OCI-LY7 (cell line): ENCODE measurements at regions not wholly inside any gene's neighbourhood (a gene's known extent, or its start where the extent isn't known, plus 50 kb on each side); places are given as distances from the start of the nearest gene placed in this dataset.

ENCODE experiments used
- BruUV-seq: library from RNA; stranded (reverse); fragments of 400-500 nt; replicated peaks from 2 replicates; lab custom pipeline; 2021; lab: Mats Ljungman, UMichigan
- CTCF ChIA-PET: fragments of 300-600 bp; sonication (Branson Sonifier 250); formaldehyde crosslinking; loops from one replicate; lab custom pipeline; 2022; ENCODE audit warnings: antibody characterized with exemption; ENCODE audit not compliant: unreplicated experiment; lab: Charles Lee
- POLR2A ChIA-PET: fragments of 300-600 bp; sonication (Branson Sonifier 250); formaldehyde crosslinking; loops from one replicate; lab custom pipeline; 2022; ENCODE audit warnings: antibody characterized with exemption; lab: Charles Lee
- DNase-seq: peaks from one replicate; pipeline ENCODE4 v3.0.0-alpha.2; 2015; ENCODE audit warnings: low spot score
- H2AFZ ChIP-seq: fragments of 200-600 bp; sonication (generic), shearing (Covaris generic); 2 replicates; pipeline ENCODE4 v1.6.1; 2014; ENCODE audit warnings: mild to moderate bottlenecking, antibody characterized with exemption, low read length, moderate library complexity
- H3K27ac ChIP-seq: fragments of 200-600 bp; sonication (generic); 2 replicates; pipeline ENCODE4 v1.5.1; 2014; ENCODE audit warnings: mixed run types, low read depth, mild to moderate bottlenecking, moderate library complexity, low read length, inconsistent platforms; ENCODE audit not compliant: poor library complexity, severe bottlenecking
- H3K36me3 ChIP-seq: fragments of 200-600 bp; sonication (generic); 2 replicates; pipeline ENCODE4 v1.6.1; 2014; ENCODE audit warnings: mild to moderate bottlenecking, antibody characterized with exemption, low read length, moderate library complexity, mixed read lengths; ENCODE audit not compliant: insufficient read depth
- H3K4me1 ChIP-seq: fragments of 200-600 bp; sonication (generic); 2 replicates; pipeline ENCODE4 v1.5.1; 2014; ENCODE audit warnings: mild to moderate bottlenecking, low read length; ENCODE audit not compliant: insufficient read depth, poor library complexity, severe bottlenecking
- H3K4me2 ChIP-seq: fragments of 200-600 bp; sonication (generic); 2 replicates; pipeline ENCODE4 v1.6.1; 2014; ENCODE audit warnings: mild to moderate bottlenecking, low read length
- H3K4me3 ChIP-seq: fragments of 200-600 bp; sonication (generic); 2 replicates; pipeline ENCODE4 v1.5.1; 2014; ENCODE audit warnings: mild to moderate bottlenecking, low read depth, low read length; ENCODE audit not compliant: poor library complexity, severe bottlenecking
- H3K79me2 ChIP-seq: fragments of 200-600 bp; sonication (generic); 2 replicates; pipeline ENCODE4 v1.6.1; 2016; ENCODE audit warnings: low read depth, mild to moderate bottlenecking, low read length, moderate library complexity, mixed read lengths; ENCODE audit not compliant: insufficient read depth
- H3K9me2 ChIP-seq: fragments of 200-600 bp; sonication (generic); 2 replicates; pipeline ENCODE4 v1.6.1; 2016; ENCODE audit warnings: mild to moderate bottlenecking, low read length, mixed read lengths; ENCODE audit not compliant: insufficient read depth
- H3K9me3 ChIP-seq: fragments of 200-600 bp; sonication (generic); 2 replicates; pipeline ENCODE4 v1.6.1; 2014; ENCODE audit warnings: mild to moderate bottlenecking, mixed run types, low read length, mixed read lengths
- H4K20me1 ChIP-seq: fragments of 200-600 bp; sonication (generic); 2 replicates; pipeline ENCODE4 v1.6.1; 2014; ENCODE audit warnings: mild to moderate bottlenecking, antibody characterized with exemption, low read length, moderate library complexity, mixed read lengths; ENCODE audit not compliant: insufficient read depth
- EZH2phosphoT487 ChIP-seq: fragments of 200-600 bp; sonication (generic); IDR thresholded peaks from 2 replicates; pipeline ENCODE4 v1.6.1; 2018; ENCODE audit warnings: low read depth, borderline replicate concordance, mild to moderate bottlenecking, mixed run types, antibody characterized with exemption, low read length, moderate library complexity, mixed read lengths
- intact Hi-C: fragments of 100-400 bp; cut with micrococcal nuclease; formaldehyde crosslinking; loops from one replicate; pipeline ENCODE4 v1.10.0; 2022; ENCODE audit not compliant: unreplicated experiment
- TF ChIP-seq, protein P1 (sequence below): fragments of 200-600 bp; sonication (generic); conservative IDR thresholded peaks from 2 replicates; pipeline ENCODE4 v1.5.1; 2014; ENCODE audit warnings: mild to moderate bottlenecking, antibody characterized with exemption, low read length, moderate library complexity, mixed read lengths

DNA sequence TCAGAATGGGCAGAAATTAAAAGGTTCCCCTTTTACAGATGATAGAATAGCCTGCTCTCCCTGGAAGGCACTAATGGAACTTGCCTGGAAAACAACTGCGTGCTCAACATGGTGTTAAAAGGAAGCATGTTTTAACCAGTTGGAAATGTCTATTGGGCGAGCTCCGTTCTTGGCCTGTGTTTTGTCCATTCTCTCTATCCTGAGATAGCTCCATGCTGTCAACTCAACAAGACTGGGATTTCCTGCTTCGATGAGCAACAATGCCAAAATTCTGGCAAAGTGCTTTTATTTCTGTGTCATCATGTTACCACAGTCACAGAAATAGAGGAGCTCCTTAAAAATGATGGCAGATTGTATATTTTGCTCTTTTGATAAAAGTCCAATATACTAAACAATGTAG, 198.3 kb downstream of the PLK2 start:
- Histone ChIP-seq H4K20me1 (no peaks in the 10 kb centered on the region), H3K79me2 (no peaks in the 10 kb centered on the region), H3K9me3 (no peaks in the 10 kb centered on the region), H3K9me2 (no peaks in the 10 kb centered on the region), H3K27ac (no peak overlapping the region), H3K4me2 (no peak overlapping the region), H3K36me3 (no peaks in the 10 kb centered on the region), H3K4me1 (no peaks in the 10 kb centered on the region), H3K4me3 (no peak overlapping the region), H2AFZ (no peak overlapping the region)
- no peak for DNase-seq
- BruUV-seq: no TSS peak
- ChIA-PET POLR2A (interaction anchor here (0.6 to 1.1 kb wide), 2 partner anchors 14 to 19 kb away, joined by 3 read pairs; no protein-coding TSS in a partner anchor), CTCF (no interaction called here)
- intact Hi-C loops: no loop called here
- no peak for TF ChIP-seq EZH2phosphoT487
- TF ChIP-seq, protein P1, sequence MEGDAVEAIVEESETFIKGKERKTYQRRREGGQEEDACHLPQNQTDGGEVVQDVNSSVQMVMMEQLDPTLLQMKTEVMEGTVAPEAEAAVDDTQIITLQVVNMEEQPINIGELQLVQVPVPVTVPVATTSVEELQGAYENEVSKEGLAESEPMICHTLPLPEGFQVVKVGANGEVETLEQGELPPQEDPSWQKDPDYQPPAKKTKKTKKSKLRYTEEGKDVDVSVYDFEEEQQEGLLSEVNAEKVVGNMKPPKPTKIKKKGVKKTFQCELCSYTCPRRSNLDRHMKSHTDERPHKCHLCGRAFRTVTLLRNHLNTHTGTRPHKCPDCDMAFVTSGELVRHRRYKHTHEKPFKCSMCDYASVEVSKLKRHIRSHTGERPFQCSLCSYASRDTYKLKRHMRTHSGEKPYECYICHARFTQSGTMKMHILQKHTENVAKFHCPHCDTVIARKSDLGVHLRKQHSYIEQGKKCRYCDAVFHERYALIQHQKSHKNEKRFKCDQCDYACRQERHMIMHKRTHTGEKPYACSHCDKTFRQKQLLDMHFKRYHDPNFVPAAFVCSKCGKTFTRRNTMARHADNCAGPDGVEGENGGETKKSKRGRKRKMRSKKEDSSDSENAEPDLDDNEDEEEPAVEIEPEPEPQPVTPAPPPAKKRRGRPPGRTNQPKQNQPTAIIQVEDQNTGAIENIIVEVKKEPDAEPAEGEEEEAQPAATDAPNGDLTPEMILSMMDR: no peak

DNA sequence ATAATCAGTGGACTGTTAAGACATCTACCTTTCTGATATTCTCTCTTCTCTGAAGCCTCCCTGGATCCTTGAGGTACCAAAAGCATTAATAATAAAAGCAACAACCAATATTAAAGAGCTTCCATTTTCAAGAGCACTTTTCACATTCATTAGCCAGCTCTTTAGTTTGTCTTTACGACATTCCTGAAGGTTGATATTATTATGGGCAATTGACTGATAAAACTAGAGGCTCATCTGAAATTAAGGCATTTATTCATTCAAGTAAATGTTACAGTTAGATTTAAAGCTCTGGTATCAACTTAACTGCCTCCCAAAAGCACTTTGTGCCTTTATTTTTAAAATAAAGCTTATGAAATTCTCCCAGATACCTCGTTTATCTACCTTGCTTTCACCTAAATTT, 199.6 kb downstream of the PLK2 start:
- H3K79me2 ChIP-seq: no peaks in the 10 kb centered on the region
- intact Hi-C loops: no loop called here
- no peaks in the 10 kb centered on the region for H3K9me2 ChIP-seq
- no peaks in the 10 kb centered on the region for H3K36me3 ChIP-seq
- POLR2A ChIA-PET: interaction anchor here (0.6 to 0.7 kb wide), 2 partner anchors 79 to 87 kb away, joined by 3 to 4 read pairs; no protein-coding TSS in a partner anchor
- no peak overlapping the region for H3K27ac ChIP-seq
- no peak overlapping the region for H3K4me2 ChIP-seq
- H4K20me1 ChIP-seq: no peaks in the 10 kb centered on the region
- CTCF ChIA-PET: no interaction called here
- no peak for DNase-seq
- BruUV-seq: no TSS peak
- no peak for TF ChIP-seq EZH2phosphoT487
- TF ChIP-seq, protein P1: no peak
- no peak overlapping the region for H2AFZ ChIP-seq
- H3K4me3 ChIP-seq: no peak overlapping the region
- no peaks in the 10 kb centered on the region for H3K4me1 ChIP-seq
- H3K9me3 ChIP-seq: no peaks in the 10 kb centered on the region

GRCh38 chr5:58259685-58260152, 200.2 kb downstream of the PLK2 start:
- no TSS peak for BruUV-seq
- H3K4me2 ChIP-seq: no peak overlapping the region

More at GRCh38 chr5:58259685-58260152, 200.2 kb downstream of the PLK2 start:
- intact Hi-C loops: no loop called here
- Histone ChIP-seq H3K9me3 (no peaks in the 10 kb centered on the region), H3K9me2 (no peaks in the 10 kb centered on the region), H3K36me3 (no peaks in the 10 kb centered on the region), H3K4me3 (no peak overlapping the region), H2AFZ (no peak overlapping the region), H4K20me1 (no peaks in the 10 kb centered on the region), H3K79me2 (no peaks in the 10 kb centered on the region), H3K4me1 (no peaks in the 10 kb centered on the region), H3K27ac (no peak overlapping the region)
- no peak for DNase-seq
- POLR2A ChIA-PET: interaction anchor here (0.6 kb wide), 1 partner anchor 80 kb away, joined by 4 read pairs; no protein-coding TSS in a partner anchor
- TF ChIP-seq, protein P1: no peak
- no peak for TF ChIP-seq EZH2phosphoT487
- CTCF ChIA-PET: no interaction called here
